Sigmoid colon (tissue), 4 donors: ENCODE measurements at regions not wholly inside any gene's neighbourhood (a gene's known extent, or its start where the extent isn't known, plus 50 kb on each side); places are given as distances from the start of the nearest gene placed in this dataset.

Source experiments
- CTCF ChIP-seq, 4 experiments: fragments of 450-650 bp in 3 of 4; fragments of 200-600 bp in 1 of 4; IDR thresholded peaks; one replicate each; pipeline ENCODE4 v1.5.1; 2016 to 2019; ENCODE audit warnings: antibody characterized with exemption in 4 of 4, mild to moderate bottlenecking in 3 of 4, moderate library complexity in 2 of 4
- EP300 ChIP-seq, 4 donors: sonication (generic); formaldehyde crosslinking; IDR thresholded peaks; one replicate each; pipeline ENCODE4 v1.6.1; 2017; ENCODE audit warnings: antibody characterized with exemption in 4 of 4
- POLR2A ChIP-seq, 2 donors: fragments of 450-650 bp; IDR thresholded peaks; one replicate each; pipeline ENCODE4 v1.6.1; 2016; ENCODE audit warnings: antibody characterized with exemption in 2 of 2, mild to moderate bottlenecking in 2 of 2, moderate library complexity in 2 of 2
- POLR2AphosphoS5 ChIP-seq, 4 donors: sonication (generic); formaldehyde crosslinking; IDR thresholded peaks; one replicate each; pipeline ENCODE4 v1.6.1; 2017; ENCODE audit warnings: antibody characterized with exemption in 4 of 4

- TF ChIP-seq CTCF (IDR thresholded peaks at IDR 0.05) (no peak), POLR2AphosphoS5 (IDR thresholded peaks at IDR 0.05) (no peak), POLR2A (IDR thresholded peaks at IDR 0.05) (no peak), EP300 (IDR thresholded peaks at IDR 0.05) (no peak)
Observed at GRCh38 chr13:85132986-85133385, 666.2 kb downstream of the SLITRK6 start.
